Body of pancreas (tissue), 4 donors: ENCODE measurements at regions not wholly inside any gene's neighbourhood (a gene's known extent, or its start where the extent isn't known, plus 50 kb on each side); places are given as distances from the start of the nearest gene placed in this dataset.
"Not testable (repeated sequence)": the region's sequence is repeated elsewhere in the genome, so short reads cannot be mapped to it uniquely, and the experiment has no call there.

Source experiments
- ATAC-seq: fragments of 150-250 bp; one replicate; pipeline ENCODE4 v1.9.1; 2016
- DNase-seq, 4 donors: peaks; one replicate each; pipeline ENCODE4 v3.0.0-alpha.2; 2019
- H3K27ac ChIP-seq, 4 donors: fragments of 200-600 bp; sonication (generic); 1 replicate in 3 of 4; 2 replicates in 1 of 4; pipeline versions ENCODE4 v1.5.1 to v1.6.1; 2016 to 2019; ENCODE audit warnings: mild to moderate bottlenecking in 1 of 4, mixed read lengths in 1 of 4, moderate library complexity in 1 of 4
- H3K27me3 ChIP-seq, 2 donors: fragments of 200-600 bp; sonication (generic); one replicate each; pipeline ENCODE4 v1.6.0; 2016; ENCODE audit warnings: mild to moderate bottlenecking in 1 of 2
- H3K36me3 ChIP-seq, 2 donors: fragments of 200-600 bp; sonication (generic); replicated peaks in 1 of 2; 2 replicates each; pipeline ENCODE4 v1.5.1; 2016; ENCODE audit warnings: low read depth in 2 of 2; ENCODE audit not compliant: insufficient read depth in 1 of 2
- H3K4me1 ChIP-seq: fragments of 200-600 bp; sonication (generic); one replicate; pipeline ENCODE4 v1.6.0; 2016
- H3K4me3 ChIP-seq, 2 donors: fragments of 200-600 bp; sonication (generic); 1 replicate in 1 of 2; 2 replicates in 1 of 2; pipeline ENCODE4 v1.5.1; 2016 to 2019
- H3K9me3 ChIP-seq, 3 donors: fragments of 200-600 bp; sonication (generic); 1 replicate in 2 of 3; 2 replicates in 1 of 3; pipeline ENCODE4 v1.5.1; 2016
- POLR2A ChIP-seq, 3 donors: fragments of 450-650 bp; IDR thresholded peaks; one replicate each; pipeline ENCODE4 v1.6.1; 2016; ENCODE audit warnings: antibody characterized with exemption in 3 of 3, mild to moderate bottlenecking in 2 of 3
- WGBS, 2 donors: methylation state at CpG; one replicate each; pipeline ENCODE4 v1.1.5; 2017; 5-methylcytosine and 5-hydroxymethylcytosine counted together
- intact Hi-C: fragments of 100-400 bp; cut with DNase I; formaldehyde crosslinking; loops from one replicate; pipeline ENCODE4 v1.15.1; 2023
- TF ChIP-seq, protein P1 (sequence below), 7 experiments: fragments of 450-650 bp in 4 of 7; fragments of 200-600 bp in 3 of 7; sonication (generic) in 3 of 7; IDR thresholded peaks; one replicate each; pipeline ENCODE4 v1.5.1; 2016 to 2019; ENCODE audit warnings: antibody characterized with exemption in 7 of 7

DNA sequence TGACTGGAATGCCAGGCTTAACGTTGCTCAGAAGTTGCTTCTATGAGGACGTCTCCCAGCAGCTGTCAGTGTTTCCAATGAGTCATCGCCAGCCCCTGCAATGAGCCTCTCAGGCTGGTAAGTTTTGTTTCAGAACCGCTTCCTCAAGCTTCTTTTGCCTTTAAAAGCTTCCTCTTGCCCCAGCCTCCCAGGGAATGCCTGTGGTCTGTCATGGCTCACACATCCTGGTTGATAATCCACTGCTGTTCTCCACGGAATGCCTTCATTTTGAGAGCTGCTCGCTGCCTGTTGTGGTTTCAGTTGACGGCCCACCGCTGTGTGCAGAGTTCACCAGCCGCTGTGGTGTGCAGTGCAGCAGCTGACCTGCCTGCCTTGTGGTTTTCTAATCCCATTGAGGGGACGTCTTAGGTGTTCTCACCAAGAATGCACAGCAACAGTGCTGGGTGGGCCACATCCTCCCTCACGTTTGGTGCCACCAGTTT, 96.4 kb downstream of the RTP5 start:
- intact Hi-C loops: no loop called here
- DNase-seq (peak in 3 of 4 donors; percentile 31 to 77 (median 59)), ATAC-seq (peak; percentile 45)
- Histone ChIP-seq H3K4me3 (no peak overlapping the region), H3K4me1 (peaks cover 14% of the 10 kb centered on the region), H3K9me3 (no peaks in the 10 kb centered on the region), H3K27me3 (no peaks in the 10 kb centered on the region), H3K36me3 (no peaks in the 10 kb centered on the region), H3K27ac (peak overlapping the region in 1 of 4 donors; percentile 46)
- TF ChIP-seq, protein P1, sequence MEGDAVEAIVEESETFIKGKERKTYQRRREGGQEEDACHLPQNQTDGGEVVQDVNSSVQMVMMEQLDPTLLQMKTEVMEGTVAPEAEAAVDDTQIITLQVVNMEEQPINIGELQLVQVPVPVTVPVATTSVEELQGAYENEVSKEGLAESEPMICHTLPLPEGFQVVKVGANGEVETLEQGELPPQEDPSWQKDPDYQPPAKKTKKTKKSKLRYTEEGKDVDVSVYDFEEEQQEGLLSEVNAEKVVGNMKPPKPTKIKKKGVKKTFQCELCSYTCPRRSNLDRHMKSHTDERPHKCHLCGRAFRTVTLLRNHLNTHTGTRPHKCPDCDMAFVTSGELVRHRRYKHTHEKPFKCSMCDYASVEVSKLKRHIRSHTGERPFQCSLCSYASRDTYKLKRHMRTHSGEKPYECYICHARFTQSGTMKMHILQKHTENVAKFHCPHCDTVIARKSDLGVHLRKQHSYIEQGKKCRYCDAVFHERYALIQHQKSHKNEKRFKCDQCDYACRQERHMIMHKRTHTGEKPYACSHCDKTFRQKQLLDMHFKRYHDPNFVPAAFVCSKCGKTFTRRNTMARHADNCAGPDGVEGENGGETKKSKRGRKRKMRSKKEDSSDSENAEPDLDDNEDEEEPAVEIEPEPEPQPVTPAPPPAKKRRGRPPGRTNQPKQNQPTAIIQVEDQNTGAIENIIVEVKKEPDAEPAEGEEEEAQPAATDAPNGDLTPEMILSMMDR (IDR thresholded peaks at IDR 0.05): no peak
- no peak for TF ChIP-seq POLR2A (IDR thresholded peaks at IDR 0.05)
- WGBS, 2 donors: 56 to 76% methylated on average over 6 to 11 of the region's 11 CpGs

DNA sequence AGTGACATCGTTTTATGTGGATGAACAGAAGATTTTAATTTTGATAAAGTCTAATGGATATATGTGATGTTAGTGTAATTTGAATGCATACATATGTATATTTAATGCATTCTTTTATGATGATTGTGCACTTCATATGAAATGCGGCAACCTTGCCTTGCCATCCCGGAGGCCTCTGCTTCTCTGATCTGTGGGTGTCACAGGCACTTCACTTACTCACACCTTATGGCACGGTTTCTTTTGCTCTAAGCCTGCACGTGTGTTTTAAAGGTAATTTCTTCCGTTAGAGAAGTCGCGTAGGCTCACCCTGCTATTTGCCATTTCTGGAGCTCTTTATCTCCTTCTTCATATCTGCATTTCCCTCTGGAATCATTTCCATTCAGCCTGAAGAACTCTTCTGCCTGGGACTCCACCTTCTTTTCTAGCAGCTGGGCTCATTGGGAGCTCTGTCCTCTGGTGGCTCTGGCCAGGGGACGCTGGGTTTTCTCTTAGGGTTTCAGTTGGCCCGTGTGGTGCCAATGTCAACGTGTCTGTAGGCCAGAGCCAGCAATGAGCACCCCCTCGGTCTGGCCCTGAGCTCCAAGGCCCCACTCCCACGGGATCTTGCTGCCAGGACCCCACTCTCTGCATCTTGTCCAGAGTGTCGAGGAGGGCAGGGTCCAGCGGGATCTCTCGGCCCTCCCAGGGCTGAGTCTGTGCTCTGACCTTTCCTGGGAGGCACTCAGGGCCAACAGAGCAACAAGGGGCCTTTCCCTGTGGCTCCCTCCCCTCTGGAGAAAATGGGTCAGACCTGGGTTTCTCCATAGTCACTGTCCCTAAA, 97.3 kb downstream of the RTP5 start:
- Histone ChIP-seq H3K27ac (no peak overlapping the region), H3K4me3 (no peak overlapping the region), H3K36me3 (no peaks in the 10 kb centered on the region), H3K27me3 (no peaks in the 10 kb centered on the region), H3K4me1 (peaks cover 14% of the 10 kb centered on the region), H3K9me3 (no peaks in the 10 kb centered on the region)
- ATAC-seq (no peak), DNase-seq (peak in 1 of 4 donors; percentile 6)
- intact Hi-C loops: no loop called here
- 79 to 82% methylated on average over 16 of the region's 16 CpGs for WGBS, 2 donors
- no peak for TF ChIP-seq POLR2A (IDR thresholded peaks at IDR 0.05)
- TF ChIP-seq, protein P1 (IDR thresholded peaks at IDR 0.05): no peak

DNA sequence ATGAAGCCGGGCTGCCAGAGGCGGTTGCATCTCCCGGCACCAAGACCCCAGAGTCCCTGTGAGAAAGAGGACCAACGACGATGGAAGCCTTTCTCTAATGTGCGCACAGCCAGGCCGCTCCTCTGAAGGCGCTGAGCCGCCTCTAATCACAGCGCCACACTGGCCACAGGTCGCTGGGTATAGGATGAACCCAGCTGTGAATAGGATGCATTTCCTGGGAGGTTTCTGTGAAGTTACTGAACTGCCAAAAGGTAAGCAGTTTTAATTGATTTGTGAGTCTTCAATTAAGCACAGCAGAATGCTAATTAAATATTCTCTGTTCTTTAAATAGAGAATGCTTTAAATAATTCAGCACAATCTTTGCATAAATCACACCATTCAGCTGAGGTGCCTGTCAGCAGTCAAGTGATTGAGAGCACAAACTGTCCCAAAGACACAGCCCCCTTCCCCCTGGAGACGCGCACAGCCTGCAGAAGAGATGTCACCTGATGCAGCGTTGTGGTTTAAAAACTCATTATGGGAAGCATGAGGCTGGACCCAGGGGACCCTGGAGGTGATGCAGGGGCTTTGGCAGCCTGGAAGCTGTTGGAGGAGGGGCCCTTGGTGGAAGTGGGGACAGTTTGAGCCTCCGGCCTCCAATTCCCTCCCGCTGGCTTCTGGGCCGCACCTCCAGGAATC, 98.1 kb downstream of the RTP5 start:
- Histone ChIP-seq H3K9me3 (no peaks in the 10 kb centered on the region), H3K27me3 (no peaks in the 10 kb centered on the region), H3K27ac (no peak overlapping the region), H3K36me3 (no peaks in the 10 kb centered on the region), H3K4me1 (peaks cover 14% of the 10 kb centered on the region), H3K4me3 (no peak overlapping the region)
- TF ChIP-seq, protein P1 (IDR thresholded peaks at IDR 0.05): no peak
- TF ChIP-seq POLR2A (IDR thresholded peaks at IDR 0.05): no peak
- intact Hi-C loops: no loop called here
- 94 to 95% methylated on average over 8 to 17 of the region's 17 CpGs for WGBS, 2 donors
- DNase-seq (peak in 1 of 4 donors; percentile 4), ATAC-seq (no peak)

DNA sequence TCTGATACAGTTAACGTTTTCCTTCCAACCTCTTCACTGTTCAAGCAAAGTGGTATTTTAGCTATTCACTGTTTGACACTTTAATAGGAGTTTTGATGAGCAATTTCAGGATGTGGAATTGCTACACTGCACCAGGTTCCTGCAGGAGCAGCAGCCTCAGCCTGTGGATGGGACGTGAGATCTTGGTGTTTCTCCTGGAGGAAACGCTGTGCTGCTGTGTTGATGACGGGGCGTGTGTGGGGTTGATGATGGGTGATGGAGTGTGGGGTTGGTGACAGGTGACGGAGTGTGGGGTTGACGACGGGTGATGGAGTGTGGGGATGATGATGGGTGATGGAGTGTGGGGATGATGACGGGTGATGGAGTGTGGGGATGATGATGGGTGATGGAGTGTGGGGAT, 98.9 kb downstream of the RTP5 start:
- 93 to 94% methylated on average over 9 of the region's 9 CpGs for WGBS, 2 donors
- H3K4me3 ChIP-seq: no peak overlapping the region
- no peaks in the 10 kb centered on the region for H3K27me3 ChIP-seq
- intact Hi-C loops: no loop called here
- TF ChIP-seq, protein P1 (IDR thresholded peaks at IDR 0.05): no peak
- TF ChIP-seq POLR2A (IDR thresholded peaks at IDR 0.05): no peak
- peak in 1 of 4 donors; percentile 4 for DNase-seq
- H3K36me3 ChIP-seq: peaks cover 0 to 3% of the 10 kb centered on the region in 2 donors
- no peaks in the 10 kb centered on the region for H3K9me3 ChIP-seq
- ATAC-seq: no peak
- H3K4me1 ChIP-seq: peaks cover 14% of the 10 kb centered on the region
- H3K27ac ChIP-seq: no peak overlapping the region

DNA sequence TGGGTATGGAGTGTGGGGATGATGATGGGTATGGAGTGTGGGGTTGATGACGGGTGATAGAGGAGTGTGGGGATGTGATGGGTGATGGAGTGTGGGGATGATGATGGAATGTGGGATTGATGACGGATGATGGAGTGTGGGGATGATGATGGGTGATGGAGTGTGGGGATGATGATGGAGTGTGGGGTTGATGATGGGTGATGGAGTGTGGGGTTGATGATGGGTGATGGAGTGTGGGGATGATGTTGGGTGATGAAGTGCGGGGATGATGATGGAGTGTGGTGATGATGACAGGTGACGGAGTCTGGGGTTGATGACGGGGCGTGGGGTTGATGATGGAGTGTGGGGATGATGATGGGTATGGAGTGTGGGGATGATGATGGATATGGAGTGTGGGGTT, 99.7 kb downstream of the RTP5 start:
- WGBS, 2 donors: 92 to 95% methylated on average over 6 of the region's 6 CpGs
- H3K36me3 ChIP-seq, ATAC-seq, intact Hi-C loops, DNase-seq, H3K27ac ChIP-seq, H3K27me3 ChIP-seq, H3K4me3 ChIP-seq, H3K9me3 ChIP-seq, H3K4me1 ChIP-seq: not testable (repeated sequence)
